ENCODE measurements at regions not wholly inside any gene's neighbourhood (a gene's known extent, or its start where the extent isn't known, plus 50 kb on each side); places are given as distances from the start of the nearest gene placed in this dataset.
A peak's percentile ranks its signal among the peaks of the same experiment; 100 is the strongest.

GRCh38 chr6:12348530-12349511, 58.7 kb downstream of the EDN1 start:
- Histone ChIP-seq H3K27ac (no peak overlapping the region), H3K9ac (no peak overlapping the region)
- no peak for TF ChIP-seq Cebpa-rat (IDR thresholded peaks at IDR 0.05)

GRCh38 chr6:12350644-12351170, 60.5 kb downstream of the EDN1 start:
- H3K4me2 ChIP-seq, result peak overlapping the region; percentile 7; the same call in 1 of the 2 replicates
- H4K20me1 ChIP-seq, result no peaks in the 10 kb centered on the region
- H3K4me1 ChIP-seq, result peaks cover 27% of the 10 kb centered on the region
- no peak overlapping the region for H3K4me3 ChIP-seq
- peaks cover 31% of the 10 kb centered on the region for H3K9me3 ChIP-seq
- H3K27me3 ChIP-seq, result no peaks in the 10 kb centered on the region
- H3K9ac ChIP-seq, result no peak overlapping the region
- TF ChIP-seq Cebpa-rat (IDR thresholded peaks at IDR 0.05), result no peak
- no peak overlapping the region for H3K27ac ChIP-seq
- H3K36me3 ChIP-seq, result peaks cover 6% of the 10 kb centered on the region; the same call in 1 of the 2 replicates

More at GRCh38 chr6:12348530-12349511, 58.7 kb downstream of the EDN1 start:
- Histone ChIP-seq H3K4me1 (peaks cover 12% of the 10 kb centered on the region), H3K4me2 (no peak overlapping the region), H4K20me1 (no peaks in the 10 kb centered on the region), H3K9me3 (peaks cover 31% of the 10 kb centered on the region), H3K27me3 (no peaks in the 10 kb centered on the region), H3K36me3 (peaks cover 6% of the 10 kb centered on the region; the same call in 1 of the 2 replicates), H3K4me3 (no peak overlapping the region)

- Histone ChIP-seq H3K9ac (no peak overlapping the region), H3K36me3 (peaks cover 6% of the 10 kb centered on the region; the same call in 1 of the 2 replicates), H3K27ac (no peak overlapping the region), H3K4me3 (no peak overlapping the region), H3K27me3 (no peaks in the 10 kb centered on the region), H4K20me1 (no peaks in the 10 kb centered on the region), H3K4me2 (no peak overlapping the region), H3K9me3 (peaks cover 31% of the 10 kb centered on the region), H3K4me1 (peaks cover 37% of the 10 kb centered on the region)
- no peak for TF ChIP-seq Cebpa-rat (IDR thresholded peaks at IDR 0.05)
Observed at GRCh38 chr6:12351672-12352071, 61.5 kb downstream of the EDN1 start.

GRCh38 chr6:12353731-12354130, 63.6 kb downstream of the EDN1 start:
- Histone ChIP-seq H3K36me3 (peaks cover 6% of the 10 kb centered on the region; the same call in 1 of the 2 replicates), H4K20me1 (no peaks in the 10 kb centered on the region), H3K27me3 (no peaks in the 10 kb centered on the region), H3K4me3 (no peak overlapping the region), H3K9ac (no peak overlapping the region), H3K4me2 (peak overlapping the region; percentile 31; the same call in 1 of the 2 replicates), H3K4me1 (peaks cover 57% of the 10 kb centered on the region), H3K27ac (no peak overlapping the region), H3K9me3 (peaks cover 31% of the 10 kb centered on the region)
- TF ChIP-seq Cebpa-rat (IDR thresholded peaks at IDR 0.05), result no peak

- Histone ChIP-seq H3K4me3 (no peak overlapping the region), H3K9me3 (peaks cover 31% of the 10 kb centered on the region), H3K27me3 (no peaks in the 10 kb centered on the region), H3K36me3 (peaks cover 6% of the 10 kb centered on the region; the same call in 1 of the 2 replicates), H4K20me1 (no peaks in the 10 kb centered on the region), H3K4me2 (peak overlapping the region; percentile 74), H3K9ac (no peak overlapping the region), H3K4me1 (peaks cover 65% of the 10 kb centered on the region), H3K27ac (no peak overlapping the region)
- TF ChIP-seq Cebpa-rat (IDR thresholded peaks at IDR 0.05), result no peak
Observed at GRCh38 chr6:12354499-12354898, 64.3 kb downstream of the EDN1 start.

- H3K27me3 ChIP-seq, result no peaks in the 10 kb centered on the region
- no peak overlapping the region for H3K27ac ChIP-seq
- H3K9me3 ChIP-seq, result peaks cover 29% of the 10 kb centered on the region
- no peak overlapping the region for H3K4me3 ChIP-seq
- H4K20me1 ChIP-seq, result no peaks in the 10 kb centered on the region
- H3K36me3 ChIP-seq, result peaks cover 6% of the 10 kb centered on the region; the same call in 1 of the 2 replicates
- H3K4me2 ChIP-seq, result peak overlapping the region; percentile 74
- H3K9ac ChIP-seq, result no peak overlapping the region
- TF ChIP-seq Cebpa-rat (IDR thresholded peaks at IDR 0.05), result no peak
- peaks cover 69% of the 10 kb centered on the region for H3K4me1 ChIP-seq
Observed at GRCh38 chr6:12355354-12355753, 65.2 kb downstream of the EDN1 start.

- no peak for TF ChIP-seq Cebpa-rat (IDR thresholded peaks at IDR 0.05)
- Histone ChIP-seq H4K20me1 (no peaks in the 10 kb centered on the region), H3K4me2 (peak overlapping the region; percentile 74), H3K27me3 (no peaks in the 10 kb centered on the region), H3K36me3 (peaks cover 3% of the 10 kb centered on the region; the same call in 1 of the 2 replicates), H3K4me3 (no peak overlapping the region), H3K9ac (no peak overlapping the region), H3K27ac (no peak overlapping the region), H3K4me1 (peaks cover 64% of the 10 kb centered on the region), H3K9me3 (peaks cover 18% of the 10 kb centered on the region)
Observed at GRCh38 chr6:12356431-12356830, 66.3 kb downstream of the EDN1 start.

- no peak overlapping the region for H3K4me3 ChIP-seq
- peaks cover 71% of the 10 kb centered on the region for H3K4me1 ChIP-seq
- no peaks in the 10 kb centered on the region for H4K20me1 ChIP-seq
- no peaks in the 10 kb centered on the region for H3K27me3 ChIP-seq
- peak overlapping the region; percentile 56 for H3K4me2 ChIP-seq
- no peaks in the 10 kb centered on the region for H3K36me3 ChIP-seq
- H3K9ac ChIP-seq, result no peak overlapping the region; the same call in 1 of the 2 replicates
- 0 out of 2 replicates have a peak overlapping the region, but pooled peaks have one; percentile 5 for H3K27ac ChIP-seq
- peaks cover 9% of the 10 kb centered on the region for H3K9me3 ChIP-seq
- TF ChIP-seq Cebpa-rat (IDR thresholded peaks at IDR 0.05), result no peak
Observed at GRCh38 chr6:12356983-12357972, 67.1 kb downstream of the EDN1 start.

- no peaks in the 10 kb centered on the region for H3K27me3 ChIP-seq
- no peaks in the 10 kb centered on the region for H3K9me3 ChIP-seq
- H3K4me1 ChIP-seq, result peaks cover 82% of the 10 kb centered on the region
- H4K20me1 ChIP-seq, result no peaks in the 10 kb centered on the region
- H3K4me3 ChIP-seq, result no peak overlapping the region
- H3K36me3 ChIP-seq, result no peaks in the 10 kb centered on the region
- H3K9ac ChIP-seq, result no peak overlapping the region
- H3K4me2 ChIP-seq, result peak overlapping the region; percentile 56
- no peak overlapping the region for H3K27ac ChIP-seq
- TF ChIP-seq Cebpa-rat (IDR thresholded peaks at IDR 0.05), result no peak
Observed at GRCh38 chr6:12359036-12359435, 68.9 kb downstream of the EDN1 start.

Data from BLaER1 (cell line).